ENCODE measurements at regions not wholly inside any gene's neighbourhood (a gene's known extent, or its start where the extent isn't known, plus 50 kb on each side); places are given as distances from the start of the nearest gene placed in this dataset.
A peak's percentile ranks its signal among the peaks of the same experiment; 100 is the strongest.

DNA sequence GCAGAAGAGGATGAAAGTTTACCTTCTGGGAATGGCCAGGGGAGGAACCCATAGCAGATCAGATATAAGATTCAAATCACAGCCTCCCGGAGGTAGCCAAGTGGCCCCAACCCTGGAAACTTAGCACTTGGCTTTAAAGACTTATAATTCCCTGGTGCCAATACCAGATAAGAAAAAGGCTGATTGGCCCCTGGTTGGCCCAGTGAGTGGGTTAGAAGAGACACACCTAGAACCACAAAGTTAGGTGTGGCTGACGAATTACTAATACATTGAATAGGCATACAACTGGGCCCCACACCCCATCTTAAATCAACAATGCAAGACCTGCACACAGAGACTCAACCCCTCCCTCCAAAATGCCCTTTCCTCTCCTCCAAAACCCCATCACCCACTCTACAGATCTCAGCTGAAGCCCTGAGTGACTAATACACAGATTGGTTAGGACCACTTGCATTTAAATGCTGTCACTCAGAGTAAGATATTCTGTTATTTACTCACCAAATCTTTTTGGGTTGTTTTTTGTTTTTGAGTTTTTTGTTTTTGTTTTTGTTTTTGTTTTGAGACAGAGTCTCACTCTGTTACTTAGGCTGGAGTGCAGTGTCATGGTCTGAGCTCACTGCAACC is 315.4 kb upstream of the JARID2 start:
- no peak for DNase-seq

DNA sequence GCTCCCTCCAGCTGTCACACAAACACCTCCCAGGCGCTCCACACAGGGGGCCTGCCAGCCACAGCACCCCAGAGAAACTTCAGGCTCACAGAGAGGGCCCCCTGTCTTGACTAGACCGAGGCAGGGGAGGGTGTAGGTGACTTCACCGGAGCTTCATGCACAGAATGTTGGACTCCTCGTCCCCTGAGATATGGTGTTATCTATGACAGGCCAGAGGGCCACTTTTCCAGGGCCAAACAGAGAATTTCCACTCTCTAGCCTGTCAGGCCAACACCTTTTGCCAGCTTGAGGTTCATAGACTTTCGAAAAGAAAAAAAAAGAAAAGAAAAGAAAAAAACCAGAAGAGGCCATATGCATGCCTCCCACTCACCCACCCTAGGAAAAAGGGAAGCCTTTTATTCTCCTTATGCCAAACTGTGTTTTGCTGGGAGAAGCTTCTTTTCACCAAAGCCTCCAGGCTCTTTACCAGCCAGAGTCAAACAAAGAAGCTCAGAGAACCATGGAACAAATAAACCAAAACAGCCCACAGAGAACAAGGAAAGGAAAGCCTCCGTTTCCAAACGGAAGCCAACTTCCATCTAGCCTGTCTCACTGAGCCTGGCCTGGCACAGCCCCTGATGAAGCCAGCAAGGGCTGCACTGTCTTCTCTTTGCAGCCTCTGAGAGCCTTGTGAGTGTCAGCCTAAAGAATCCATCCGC is 313.2 kb upstream of the JARID2 start:
- DNase-seq = no peak

GRCh38 chr6:14933183-14933544 is 312.7 kb upstream of the JARID2 start:
- DNase-seq = no peak

DNA sequence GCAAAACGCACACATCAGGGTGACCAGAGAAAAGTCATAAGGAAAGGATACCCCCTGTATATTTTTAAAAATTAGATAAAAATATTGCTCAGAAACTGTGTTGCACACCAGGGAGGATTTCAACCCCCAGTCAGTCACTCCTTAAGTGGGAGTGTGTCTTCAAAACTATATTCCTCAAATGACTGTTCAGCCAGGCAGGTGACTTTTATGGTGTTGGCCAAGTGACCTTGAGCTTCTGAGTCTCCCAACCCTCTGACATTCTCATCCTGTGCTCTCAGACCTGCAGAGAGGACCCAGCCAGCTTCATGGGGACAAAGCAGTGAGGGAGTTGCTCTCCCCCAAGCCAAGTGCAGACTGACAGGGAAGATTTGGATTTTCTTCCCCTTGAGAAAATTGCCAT is 311.9 kb upstream of the JARID2 start:
- no peak for DNase-seq

DNA sequence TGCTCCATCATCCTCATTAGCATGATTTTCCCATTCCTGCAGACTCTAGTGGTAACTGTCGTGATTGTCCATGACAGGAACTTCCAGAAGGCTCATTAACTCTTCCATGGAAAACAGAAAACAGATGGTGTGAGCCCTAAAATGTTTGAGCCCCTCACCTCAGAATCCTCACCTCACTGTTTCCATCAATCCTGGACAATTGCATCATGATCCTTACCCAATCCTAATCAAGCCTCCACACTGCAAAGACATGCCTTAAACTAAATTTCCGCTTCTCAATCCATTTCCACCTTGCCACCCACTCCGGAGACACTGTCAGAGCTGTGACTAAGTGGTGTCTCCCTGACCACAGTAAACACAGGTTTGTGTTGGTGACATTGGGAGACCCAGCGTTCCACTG is 311.0 kb upstream of the JARID2 start:
- no peak for DNase-seq

- DNase-seq = no peak
Measured at GRCh38 chr6:14936861-14937260, 309.0 kb upstream of the JARID2 start.

GRCh38 chr6:14943116-14943515 is 302.8 kb upstream of the JARID2 start:
- no peak for DNase-seq

DNA sequence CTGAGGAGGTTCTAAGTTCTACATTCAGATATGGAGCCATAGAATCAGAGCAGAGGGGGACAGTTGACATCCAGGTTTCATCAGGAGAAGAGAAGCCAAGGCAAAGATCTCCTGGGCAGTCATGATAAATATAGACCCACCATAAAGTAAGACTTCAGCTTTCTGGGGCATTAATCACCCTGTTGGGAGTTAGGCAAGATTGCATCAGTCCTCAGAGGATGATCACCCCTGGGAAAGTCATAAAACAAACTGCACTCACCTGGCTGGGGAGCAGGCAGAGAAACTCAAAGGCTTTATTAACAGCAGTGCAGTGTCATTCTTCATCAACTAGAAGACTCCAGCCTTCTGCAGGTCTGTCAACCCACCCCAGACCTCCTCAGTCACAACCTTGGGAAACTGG is 301.3 kb upstream of the JARID2 start:
- DNase-seq = no peak

GRCh38 chr6:14945461-14946185 is 300.2 kb upstream of the JARID2 start:
- no peak for DNase-seq

GRCh38 chr6:14946753-14947152 is 299.1 kb upstream of the JARID2 start:
- no peak for DNase-seq

DNA sequence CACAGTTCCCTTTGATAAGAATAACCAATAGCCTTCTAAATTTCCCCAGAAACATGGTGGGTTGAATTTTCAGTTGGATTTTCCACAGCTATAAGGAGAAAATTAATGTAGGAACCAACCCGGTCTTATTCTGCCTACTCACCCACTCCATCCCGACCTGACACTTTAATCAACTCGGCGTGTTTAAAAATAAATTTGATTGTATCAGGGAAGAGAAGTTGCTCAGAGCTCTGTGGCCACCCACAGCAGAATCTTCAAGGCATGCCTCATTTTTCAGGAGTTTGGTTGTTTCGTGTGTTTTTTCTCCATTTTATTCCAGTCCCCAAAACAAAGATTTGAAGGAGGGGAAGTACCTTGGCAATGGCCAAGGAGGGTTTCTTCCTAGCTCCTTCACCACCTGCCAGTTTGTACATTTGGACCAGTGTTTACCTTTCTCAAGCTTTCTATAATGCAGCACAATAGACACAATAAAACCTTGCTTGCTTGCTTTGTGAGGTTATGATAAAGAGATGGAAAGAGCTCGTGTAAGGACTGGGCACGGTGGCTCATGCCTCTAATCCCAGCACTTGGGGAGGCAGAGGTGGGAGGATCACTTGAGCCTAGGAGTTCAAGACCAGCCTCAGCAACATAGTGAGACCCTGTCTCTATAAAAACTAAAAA is 297.2 kb upstream of the JARID2 start:
- no peak for DNase-seq

DNA sequence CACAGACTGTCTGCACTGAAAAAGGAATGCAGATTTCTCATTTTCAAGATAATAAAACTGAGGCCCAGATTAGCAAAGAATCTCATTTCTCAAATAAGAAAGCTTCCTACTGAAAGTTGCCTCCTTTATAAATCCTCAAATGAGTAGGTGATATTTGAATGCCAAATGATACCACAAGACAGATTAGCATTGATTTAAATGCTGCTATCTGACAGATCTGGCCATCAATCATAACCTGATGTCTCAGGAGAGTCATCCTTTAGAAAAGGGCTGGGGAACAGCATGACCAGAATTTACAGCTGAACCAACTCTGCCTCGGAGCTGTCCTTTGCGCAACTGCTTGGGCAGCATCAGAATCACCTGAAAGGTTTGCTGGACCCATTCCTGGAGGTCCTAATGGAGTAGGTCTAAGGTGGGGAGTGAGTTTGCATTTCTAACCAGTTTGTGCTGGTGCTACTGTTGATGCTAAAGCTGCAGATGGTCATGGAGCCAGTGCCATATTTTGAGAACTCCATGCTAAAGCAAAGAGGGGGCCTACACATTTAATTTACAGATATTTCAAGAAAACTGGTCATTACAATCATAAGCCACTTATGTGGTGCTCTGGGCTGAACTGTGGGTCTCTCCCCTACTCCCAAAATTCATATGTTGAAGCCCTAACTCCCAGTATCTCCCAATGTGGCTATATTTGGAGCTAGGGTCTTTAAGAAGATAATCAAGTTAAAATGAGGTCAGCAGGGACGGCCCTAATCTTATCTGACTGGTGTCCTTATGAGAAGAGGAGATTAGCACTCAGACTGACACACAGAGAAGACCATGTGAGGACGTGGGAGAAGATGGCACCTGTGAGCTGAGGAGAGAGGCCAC is 295.5 kb upstream of the JARID2 start:
- DNase-seq = no peak

GRCh38 chr6:14950970-14951276 is 294.9 kb upstream of the JARID2 start:
- DNase-seq = no peak

- no peak for DNase-seq
Measured at GRCh38 chr6:14951704-14952103, 294.2 kb upstream of the JARID2 start.

DNA sequence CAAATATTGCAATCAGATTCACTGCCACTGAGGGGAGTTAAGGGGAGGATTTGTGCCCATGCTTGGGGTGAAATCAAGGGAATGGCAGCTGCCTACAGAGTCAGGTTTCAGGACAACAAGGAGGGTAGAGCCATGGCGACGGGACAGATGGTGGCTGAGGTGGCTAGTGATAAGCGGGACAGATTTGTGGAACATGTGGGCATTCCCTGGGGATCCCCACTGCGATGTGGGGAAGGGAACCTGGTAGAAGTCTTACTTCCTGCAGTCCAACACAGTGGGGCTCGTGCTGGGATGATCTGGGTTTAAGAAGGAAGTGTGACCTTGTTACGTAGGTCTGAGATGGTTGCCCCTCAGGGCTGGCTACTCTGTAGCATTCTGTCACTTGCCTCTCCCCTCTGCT is 292.0 kb upstream of the JARID2 start:
- no peak for DNase-seq

- no peak for DNase-seq
Measured at GRCh38 chr6:14957355-14958059, 288.4 kb upstream of the JARID2 start.

- DNase-seq = no peak
Measured at GRCh38 chr6:14959324-14959885, 286.5 kb upstream of the JARID2 start.

DNA sequence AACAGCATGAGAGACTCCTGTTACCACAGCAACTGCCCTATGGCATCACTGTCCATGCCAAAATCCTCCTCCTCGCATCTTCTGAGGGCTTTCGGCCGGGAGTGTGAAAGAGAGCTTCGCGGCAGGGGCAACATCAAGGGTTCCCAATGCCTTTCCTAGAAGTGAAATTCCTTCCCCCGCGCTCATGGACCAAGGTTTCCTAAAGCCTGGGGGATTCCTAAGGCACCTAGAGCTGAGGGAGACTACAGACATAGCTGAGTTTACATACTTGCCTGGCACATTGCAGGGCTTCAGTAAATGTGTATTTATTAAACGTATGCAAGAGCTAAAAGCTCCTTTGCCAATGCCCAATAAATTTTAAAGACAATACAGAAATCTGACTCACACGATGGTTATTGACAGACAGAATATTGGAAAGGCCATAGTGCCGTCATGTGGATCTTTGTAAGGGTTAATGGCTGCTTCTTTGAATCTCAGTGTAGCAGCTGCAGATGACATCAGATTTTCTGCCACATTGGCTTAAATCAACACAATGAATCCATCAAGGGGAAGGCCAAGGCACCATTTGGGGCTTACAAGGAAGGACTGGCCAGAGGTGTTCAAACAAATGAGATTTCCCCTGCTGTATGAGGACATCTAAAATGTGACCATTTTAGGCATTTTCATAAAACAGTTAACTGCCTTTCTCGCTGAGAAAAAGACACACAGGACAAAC is 281.2 kb upstream of the JARID2 start:
- DNase-seq = peak; percentile 35

GRCh38 chr6:14965424-14966075 is 280.3 kb upstream of the JARID2 start:
- no peak for DNase-seq

DNA sequence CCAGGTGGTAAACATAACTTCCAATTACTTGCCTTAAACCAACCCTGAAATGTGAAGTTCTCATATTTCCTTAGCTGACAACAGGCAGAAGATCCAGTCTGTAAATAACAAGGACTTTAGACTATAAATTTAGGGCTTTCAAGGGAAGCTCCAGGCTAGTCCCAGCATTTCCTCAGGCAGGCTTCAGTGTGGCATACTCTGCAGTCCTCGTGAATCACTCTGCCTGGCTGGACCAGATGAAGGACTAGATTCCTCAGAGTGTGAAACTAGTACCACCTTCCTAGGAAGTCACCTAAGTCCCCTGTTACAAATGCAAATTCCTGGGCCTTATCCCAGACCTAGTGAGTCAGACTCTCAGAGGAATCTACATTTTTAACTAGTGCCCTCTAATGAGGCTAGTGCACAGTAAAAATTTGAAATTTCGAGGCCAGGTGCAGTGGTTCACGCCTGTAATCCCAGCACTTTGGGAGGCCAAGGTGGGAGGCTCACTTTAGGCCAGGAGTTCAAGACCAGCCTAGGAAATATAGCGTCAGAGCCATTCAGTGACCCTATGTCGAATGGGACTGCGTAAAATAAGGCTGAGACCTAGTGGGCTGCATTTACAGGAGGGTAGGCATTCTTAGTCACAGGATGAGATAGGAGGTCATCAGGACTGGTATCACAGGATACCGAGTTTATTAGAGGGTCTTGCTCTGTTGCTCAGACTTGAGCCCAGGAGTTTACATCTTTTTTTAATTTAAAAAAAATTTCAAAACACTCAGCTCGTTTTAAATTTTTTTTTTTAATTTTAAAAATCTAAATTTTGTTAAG is 279.6 kb upstream of the JARID2 start:
- DNase-seq = no peak
